Activated B cell treated with CpG ODN at 0.5 μM for 24 hours (primary cell): ENCODE measurements at regions not wholly inside any gene's neighbourhood (a gene's known extent, or its start where the extent isn't known, plus 50 kb on each side); places are given as distances from the start of the nearest gene placed in this dataset.

Source experiments
- ATAC-seq: fragments of 200-7000 bp; cut with Tn5 transposase; one replicate; pipeline ENCODE4 v1.10.0; 2021; ENCODE audit warnings: low read depth, mild to moderate bottlenecking, moderate library complexity
- CTCF ChIA-PET: fragments of 350-600 bp; sonication (Branson Sonifier 250); formaldehyde crosslinking; loops from one replicate; lab custom pipeline; 2021; ENCODE audit warnings: antibody characterized with exemption; lab: Charles Lee
- POLR2A ChIA-PET: fragments of 350-600 bp; sonication (Branson Sonifier 250); formaldehyde crosslinking; loops from one replicate; lab custom pipeline; 2021; ENCODE audit warnings: antibody characterized with exemption; lab: Charles Lee
- DNase-seq: peaks from one replicate; pipeline ENCODE4 v3.0.0; 2022
- H3K27ac Mint-ChIP-seq: one replicate; pipeline ENCODE4 v1.8.0; 2020; ENCODE audit warnings: mixed read lengths
- H3K27me3 Mint-ChIP-seq: one replicate; pipeline ENCODE4 v1.8.0; 2021; ENCODE audit warnings: mixed read lengths
- H3K36me3 Mint-ChIP-seq: one replicate; pipeline ENCODE4 v1.8.0; 2021; ENCODE audit warnings: low read depth, mixed read lengths
- H3K4me1 Mint-ChIP-seq: one replicate; pipeline ENCODE4 v1.8.0; 2021; ENCODE audit warnings: mixed read lengths
- H3K4me3 Mint-ChIP-seq: one replicate; pipeline ENCODE4 v1.8.0; 2020; ENCODE audit warnings: mild to moderate bottlenecking, mixed read lengths
- H3K9me3 Mint-ChIP-seq: one replicate; pipeline ENCODE4 v1.8.0; 2020; ENCODE audit warnings: mixed read lengths
- CTCF ChIP-seq: fragments of 200-600 bp; IDR thresholded peaks from one replicate; pipeline ENCODE4 v1.8.0; 2022; ENCODE audit warnings: antibody characterized with exemption, mild to moderate bottlenecking
- intact Hi-C: fragments of 100-400 bp; cut with micrococcal nuclease; formaldehyde crosslinking; loops from one replicate; pipeline ENCODE4 v1.15.1; 2024

DNA sequence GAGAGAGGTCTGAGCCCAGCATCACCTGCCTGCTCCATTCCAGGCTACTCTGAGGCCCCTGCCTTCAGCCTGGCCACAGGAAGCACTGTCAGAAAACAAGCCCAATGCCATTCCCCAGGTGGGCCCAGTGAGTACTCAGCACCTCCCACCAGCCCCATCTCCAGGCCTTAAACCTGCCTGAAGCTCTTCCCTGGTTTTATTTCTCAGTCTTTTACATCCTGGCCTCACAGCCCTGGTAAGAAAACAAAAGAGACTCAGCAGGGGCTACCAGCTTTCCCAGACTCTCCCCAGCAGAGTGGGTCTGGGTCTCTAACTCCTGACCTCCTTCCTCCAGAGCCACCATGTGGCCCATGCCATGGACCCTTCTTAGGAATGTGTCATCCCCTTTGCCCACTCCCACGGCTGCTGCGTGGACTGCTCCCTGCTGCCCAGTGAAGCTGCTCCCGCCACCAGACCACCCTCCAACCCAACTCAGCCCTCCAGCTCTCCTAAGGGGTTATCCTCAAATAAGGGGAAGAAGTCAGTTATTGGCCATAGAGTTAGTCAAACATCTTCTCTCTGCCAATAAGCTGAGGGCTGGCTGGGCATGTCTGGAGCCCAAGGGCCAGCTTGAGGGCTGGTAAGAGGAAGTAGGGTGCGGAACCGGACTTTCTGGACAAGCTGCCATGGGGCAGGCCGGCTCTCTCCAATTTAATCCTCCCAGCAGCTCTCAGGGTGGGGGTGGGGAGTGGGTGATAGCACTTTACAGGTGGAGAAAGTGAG, 116.7 kb upstream of the LINGO1 start:
- peaks cover 6% of the 10 kb centered on the region for H3K27me3 Mint-ChIP-seq

GRCh38 chr15:77748078-77749064, 115.7 kb upstream of the LINGO1 start:
- ATAC-seq (no peak), DNase-seq (no peak)
- ChIA-PET CTCF (no interaction called here), POLR2A (no interaction called here)
- Mint-ChIP-seq H3K27me3 (peaks cover 6% of the 10 kb centered on the region), H3K4me3 (no peak overlapping the region), H3K36me3 (no peaks in the 10 kb centered on the region), H3K4me1 (no peaks in the 10 kb centered on the region), H3K27ac (no peak overlapping the region), H3K9me3 (no peaks in the 10 kb centered on the region)
- intact Hi-C loops, result no loop called here
- TF ChIP-seq CTCF, result no peak

More for the DNA sequence above, 116.7 kb upstream of the LINGO1 start:
- DNase-seq (no peak), ATAC-seq (no peak)
- POLR2A ChIA-PET, result no interaction called here
- no peaks in the 10 kb centered on the region for H3K9me3 Mint-ChIP-seq
- intact Hi-C loops, result no loop called here
- CTCF ChIA-PET, result no interaction called here
- no peak overlapping the region for H3K27ac Mint-ChIP-seq
- no peaks in the 10 kb centered on the region for H3K36me3 Mint-ChIP-seq
- H3K4me1 Mint-ChIP-seq, result no peaks in the 10 kb centered on the region
- no peak for TF ChIP-seq CTCF
- H3K4me3 Mint-ChIP-seq, result no peak overlapping the region

GRCh38 chr15:77747175-77748077, 114.7 kb upstream of the LINGO1 start:
- intact Hi-C loops, result no loop called here
- ATAC-seq, result no peak
- Mint-ChIP-seq H3K27ac (no peak overlapping the region), H3K27me3 (peaks cover 6% of the 10 kb centered on the region), H3K36me3 (no peaks in the 10 kb centered on the region), H3K4me1 (no peaks in the 10 kb centered on the region), H3K4me3 (no peak overlapping the region), H3K9me3 (no peaks in the 10 kb centered on the region)
- DNase-seq, result no peak
- CTCF ChIA-PET, result no interaction called here
- TF ChIP-seq CTCF, result no peak
- POLR2A ChIA-PET, result no interaction called here

- H3K9me3 Mint-ChIP-seq, result no peaks in the 10 kb centered on the region
- POLR2A ChIA-PET, result no interaction called here
- no peak for ATAC-seq
- CTCF ChIA-PET, result no interaction called here
- TF ChIP-seq CTCF, result no peak
- DNase-seq, result no peak
- no peaks in the 10 kb centered on the region for H3K36me3 Mint-ChIP-seq
- no peak overlapping the region for H3K27ac Mint-ChIP-seq
- no peaks in the 10 kb centered on the region for H3K4me1 Mint-ChIP-seq
- peaks cover 6% of the 10 kb centered on the region for H3K27me3 Mint-ChIP-seq
- intact Hi-C loops, result no loop called here
- H3K4me3 Mint-ChIP-seq, result no peak overlapping the region
Observed at GRCh38 chr15:77746254-77747174, 113.8 kb upstream of the LINGO1 start.
